ENCODE measurements at regions not wholly inside any gene's neighbourhood (a gene's known extent, or its start where the extent isn't known, plus 50 kb on each side); places are given as distances from the start of the nearest gene placed in this dataset.

DNA sequence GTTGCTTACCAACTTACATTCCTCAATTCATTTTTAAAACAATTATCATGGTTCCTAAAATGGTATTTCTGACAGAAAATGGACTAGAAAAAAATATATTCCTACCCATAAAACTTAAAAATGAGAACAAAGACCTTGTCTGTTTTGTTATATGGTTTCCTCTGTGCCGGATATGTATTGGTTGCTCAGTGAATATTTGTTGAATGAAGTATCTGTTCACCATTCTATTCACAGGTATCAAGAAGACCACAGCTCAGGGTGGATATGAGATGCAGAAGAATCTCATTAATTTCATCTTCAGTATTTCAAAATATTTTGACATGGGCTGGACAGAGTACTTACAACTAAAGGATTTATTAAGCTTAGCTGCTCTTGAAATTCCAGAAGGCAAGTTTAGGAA, 58.1 kb downstream of the TUSC7 start:
- no peak for DNase-seq

- peak in 1 of 5 donors; percentile 45 for DNase-seq
These were observed 61.4 kb downstream of the TUSC7 start for GRCh38 chr3:116770815-116771450.

DNA sequence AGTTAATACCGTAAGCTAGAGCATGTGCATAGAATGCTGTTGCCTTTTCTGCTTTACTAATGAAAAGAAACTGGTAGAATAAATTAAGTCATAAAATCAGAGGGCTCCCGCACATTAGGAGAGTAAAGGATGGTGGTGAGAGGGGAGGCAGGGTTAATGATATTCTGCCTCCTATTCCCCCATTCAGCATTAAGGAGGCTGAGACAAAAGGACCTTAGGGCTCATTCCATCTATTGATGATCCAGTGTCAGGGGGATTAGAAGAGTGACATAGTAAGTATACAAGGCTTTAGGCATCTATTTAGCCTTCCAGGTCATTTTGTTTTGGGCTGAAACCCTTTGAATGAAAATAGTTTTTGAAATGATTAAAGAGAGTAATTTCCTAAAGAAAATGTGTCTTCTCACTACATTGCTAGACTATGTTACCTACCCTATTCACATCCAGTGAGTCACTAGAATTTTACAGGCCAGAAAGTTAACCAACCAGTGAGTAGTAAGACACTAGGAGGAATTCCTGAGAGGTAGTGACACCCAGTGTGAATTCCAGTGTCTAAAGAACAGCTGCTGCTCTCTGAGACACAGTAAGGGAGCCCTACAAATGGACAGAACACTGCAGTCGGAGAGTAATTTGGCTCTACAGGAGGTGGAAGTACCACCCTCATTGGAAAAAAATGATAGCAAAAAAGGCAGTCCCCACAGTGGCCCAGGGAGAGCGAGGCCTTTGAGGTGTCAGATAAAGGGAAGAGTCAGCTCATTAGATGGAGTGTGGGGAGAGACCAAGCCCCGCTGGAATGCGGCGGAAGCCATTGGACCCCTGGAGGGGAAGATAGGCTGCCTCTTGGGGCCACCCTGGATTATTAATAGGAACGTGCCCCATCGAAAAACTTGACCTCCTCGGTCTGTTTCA, 67.6 kb downstream of the TUSC7 start:
- no peak for DNase-seq

GRCh38 chr3:116785226-116785625, 75.6 kb downstream of the TUSC7 start:
- DNase-seq = no peak

DNA sequence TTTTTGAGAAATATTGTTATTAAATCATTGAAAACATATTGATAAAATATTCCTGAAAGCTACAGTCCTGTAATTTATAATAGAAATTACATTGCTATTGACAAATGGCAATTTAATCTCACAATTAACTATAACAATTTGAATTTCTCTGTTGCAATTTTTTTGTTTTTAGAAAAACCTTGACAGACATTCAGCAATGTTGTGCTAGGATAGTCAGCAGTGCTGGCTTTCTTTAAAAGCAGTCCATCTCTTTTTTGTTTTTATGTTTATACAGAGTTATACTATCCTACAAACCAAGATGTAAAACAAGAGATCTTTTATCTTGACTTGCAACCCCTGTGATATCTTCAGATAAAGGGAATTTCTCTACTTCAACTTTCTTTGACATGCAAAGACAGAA, 93.1 kb downstream of the TUSC7 start:
- DNase-seq = no peak

DNA sequence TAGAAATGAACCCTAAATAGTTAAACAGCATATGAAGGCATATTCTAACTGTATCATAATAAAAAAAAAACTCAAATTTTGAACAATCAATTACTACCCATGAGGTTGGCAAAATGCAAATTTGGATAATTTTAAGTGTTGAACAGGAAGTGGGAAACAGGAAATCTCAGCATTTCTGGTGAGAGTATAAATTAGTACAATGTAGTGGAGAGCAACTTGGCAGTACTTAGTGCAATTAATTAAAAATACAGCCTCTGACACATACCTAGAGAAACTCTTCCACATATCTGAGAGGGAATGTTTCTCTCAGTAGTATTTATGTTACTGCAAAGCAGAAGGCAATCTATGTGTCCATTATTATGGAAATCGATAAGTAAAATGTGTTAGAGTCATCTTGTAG, 96.8 kb downstream of the TUSC7 start:
- DNase-seq = no peak

GRCh38 chr3:116808725-116809124, 99.1 kb downstream of the TUSC7 start:
- DNase-seq = no peak

- no peak for DNase-seq
These were observed 99.6 kb downstream of the TUSC7 start for GRCh38 chr3:116809208-116809607.

GRCh38 chr3:116811754-116812153, 102.2 kb downstream of the TUSC7 start:
- DNase-seq = no peak

DNA sequence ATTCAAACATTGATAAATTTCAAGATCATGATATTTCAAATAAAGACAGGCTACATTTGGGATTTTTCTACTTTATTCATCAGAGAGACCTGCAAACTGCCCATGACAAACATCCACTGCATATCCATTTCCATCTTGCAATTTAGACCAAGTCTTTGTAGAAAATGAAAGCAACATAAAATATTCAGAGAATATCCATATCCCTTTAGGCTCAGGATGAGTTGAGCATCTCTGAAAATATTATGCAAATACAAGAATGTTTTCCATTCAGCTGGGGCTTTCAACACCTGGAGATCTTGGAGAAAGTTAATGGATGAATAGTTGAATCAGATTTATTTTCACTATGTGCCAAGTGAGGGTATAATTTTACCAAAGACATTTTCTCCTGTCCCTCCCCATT, 103.4 kb downstream of the TUSC7 start:
- no peak for DNase-seq

- DNase-seq = no peak
These were observed 105.7 kb downstream of the TUSC7 start for GRCh38 chr3:116815321-116815720.

- no peak for DNase-seq
These were observed 106.4 kb downstream of the TUSC7 start for GRCh38 chr3:116815831-116816588.

DNA sequence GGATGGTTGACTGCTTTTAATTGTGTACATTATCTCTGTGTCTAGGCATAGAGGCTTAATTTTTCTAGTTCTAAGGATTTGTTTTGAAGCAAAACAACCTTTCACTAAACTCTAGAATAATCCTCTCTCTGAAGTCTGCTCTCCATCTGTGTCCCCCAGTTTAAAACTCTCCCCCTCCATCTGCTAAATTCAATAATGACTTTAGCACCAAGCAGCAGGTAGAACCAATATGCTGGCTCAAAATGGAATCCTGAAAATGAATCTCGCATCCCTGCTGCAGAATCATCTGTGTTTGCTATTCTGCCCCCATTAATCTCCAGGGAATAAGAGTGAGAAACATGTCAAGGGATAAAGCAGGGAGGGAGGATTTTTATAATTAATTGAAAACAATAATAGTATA, 111.8 kb downstream of the TUSC7 start:
- no peak for DNase-seq

DNA sequence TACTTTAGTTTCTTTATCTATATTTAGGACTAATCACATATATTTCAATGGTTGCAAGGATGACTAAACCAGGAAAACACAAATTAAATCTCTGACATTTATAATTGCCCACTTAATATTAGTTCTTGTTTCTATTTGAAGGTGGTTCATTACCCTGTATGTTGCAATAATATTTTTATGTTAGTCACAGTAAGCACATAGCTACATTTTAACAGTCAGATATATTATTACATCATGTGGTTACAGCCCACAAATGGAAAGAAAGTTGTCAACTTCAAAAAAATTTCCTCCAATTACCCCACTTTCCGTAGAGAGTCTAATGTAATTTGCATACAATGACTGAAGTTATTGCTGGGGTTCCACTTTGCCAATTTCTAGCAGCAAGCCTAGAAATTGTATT, 114.6 kb downstream of the TUSC7 start:
- DNase-seq = no peak

GRCh38 chr3:116833202-116833601, 123.6 kb downstream of the TUSC7 start:
- no peak for DNase-seq

- DNase-seq = no peak
These were observed 125.2 kb downstream of the TUSC7 start for GRCh38 chr3:116834816-116835215.

- no peak for DNase-seq
These were observed 126.1 kb downstream of the TUSC7 start for GRCh38 chr3:116835658-116836057.

DNA sequence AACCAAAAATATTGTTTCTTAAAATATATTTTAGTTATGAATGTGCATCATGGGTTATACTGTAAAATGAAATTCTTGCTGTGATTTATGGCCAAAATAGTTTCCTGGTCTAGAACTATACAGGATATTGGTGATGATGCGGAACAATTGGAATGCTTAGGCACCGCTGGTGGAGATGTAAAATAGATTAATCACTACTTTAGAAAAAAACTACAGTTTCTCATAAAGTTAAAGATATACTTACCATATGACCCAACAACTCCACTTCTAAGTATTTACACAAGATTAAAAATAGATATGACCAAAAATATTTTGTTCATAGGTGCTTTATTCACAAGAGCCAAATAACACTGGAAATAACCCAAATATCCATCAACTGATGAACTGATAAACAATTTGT, 126.7 kb downstream of the TUSC7 start:
- DNase-seq = no peak

DNA sequence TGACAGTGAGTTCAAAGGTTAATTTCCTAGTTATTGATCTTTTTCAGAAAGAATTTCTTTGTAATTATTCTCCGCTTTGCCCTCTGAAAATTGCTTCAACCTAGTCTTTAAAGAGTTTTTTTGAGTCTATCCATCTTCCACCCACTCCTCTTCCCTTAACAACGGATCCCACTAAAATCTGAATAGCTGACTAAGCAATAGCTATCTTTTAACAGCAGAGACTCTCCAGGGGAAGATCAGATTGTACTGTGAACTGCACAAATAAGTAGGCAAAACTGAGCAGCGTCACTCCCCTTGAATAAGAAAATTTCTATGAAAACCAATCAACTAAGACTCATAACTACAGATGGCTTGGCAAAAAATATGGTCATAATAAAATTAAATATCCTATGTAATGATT, 127.9 kb downstream of the TUSC7 start:
- no peak for DNase-seq

DNA sequence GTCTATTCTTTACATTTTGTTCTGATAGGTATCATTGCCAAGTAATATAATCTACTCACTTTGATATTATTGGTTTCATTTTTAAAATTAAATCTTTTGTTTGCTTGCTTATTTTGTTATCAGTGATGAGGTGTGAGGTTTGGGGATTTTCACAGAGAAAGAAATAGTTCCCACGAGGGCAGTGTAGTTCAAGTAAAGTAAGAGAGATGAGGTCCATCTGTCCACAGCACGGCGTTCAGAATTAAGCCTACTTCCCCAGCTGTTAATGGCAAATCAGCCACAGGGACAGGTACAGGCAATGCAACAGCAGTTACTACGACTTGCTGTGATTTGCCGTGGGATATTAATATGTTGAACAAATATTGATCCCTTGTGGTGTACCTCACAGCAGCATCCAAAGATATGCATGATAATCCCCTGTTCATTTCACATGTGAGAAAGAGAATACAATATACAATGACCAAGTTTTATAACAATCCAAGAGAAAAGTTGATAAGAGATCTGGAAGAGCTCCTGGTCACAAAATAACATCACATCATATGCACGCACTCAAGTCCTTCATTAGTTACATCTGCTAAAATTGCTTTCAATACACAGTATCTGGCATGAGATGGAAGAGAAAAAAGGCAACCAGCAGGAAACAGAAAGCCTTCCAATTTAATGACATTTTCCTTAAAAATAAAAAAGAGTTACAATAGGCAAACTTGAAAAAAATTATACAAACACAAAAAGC, 131.6 kb downstream of the TUSC7 start:
- DNase-seq = no peak

DNA sequence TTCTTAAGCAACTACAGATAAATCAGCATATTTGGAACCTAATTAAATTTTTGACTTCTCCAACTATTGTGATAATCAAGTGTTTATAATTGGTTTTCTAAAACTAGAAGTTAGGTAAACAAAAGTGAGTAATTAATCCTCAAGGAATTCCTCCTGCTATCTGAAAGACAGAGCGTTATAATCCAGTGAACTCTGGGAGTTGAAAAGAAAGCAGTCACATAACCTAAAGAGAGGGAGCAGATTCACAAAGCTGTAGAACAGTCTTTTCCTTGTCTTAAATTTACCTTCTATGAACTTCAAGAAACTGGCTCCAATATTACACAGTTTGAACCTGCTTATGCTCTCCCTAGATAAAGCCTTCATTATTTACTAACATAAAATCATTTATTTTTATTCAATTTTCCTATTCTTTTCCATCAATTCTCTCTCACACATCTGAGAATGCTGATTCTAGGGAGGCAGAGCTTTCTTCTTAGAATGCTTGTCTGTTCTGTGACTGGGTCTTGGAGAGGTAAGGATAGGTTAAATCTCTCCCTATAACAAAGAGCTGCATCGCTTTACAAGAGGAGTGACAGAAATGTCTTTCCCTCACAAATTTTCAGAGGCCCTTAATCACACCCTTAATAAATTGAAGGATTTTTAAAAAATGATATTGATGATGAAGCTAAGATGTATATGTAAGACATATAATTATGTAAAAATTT, 132.8 kb downstream of the TUSC7 start:
- no peak for DNase-seq

- DNase-seq = no peak
These were observed 138.8 kb downstream of the TUSC7 start for GRCh38 chr3:116848248-116848829.

All from T-helper 1 cell (primary cell).